GM12873 (cell line): ENCODE measurements at regions not wholly inside any gene's neighbourhood (a gene's known extent, or its start where the extent isn't known, plus 50 kb on each side); places are given as distances from the start of the nearest gene placed in this dataset.

Experiments used
- TF ChIP-seq, protein P1 (sequence below): IDR thresholded peaks from 2 replicates; pipeline ENCODE4 v1.5.1; 2012; ENCODE audit warnings: low read depth, mild to moderate bottlenecking, moderate library complexity, low read length, control low read depth; ENCODE audit not compliant: insufficient read depth; ENCODE audit errors: missing control alignments

DNA sequence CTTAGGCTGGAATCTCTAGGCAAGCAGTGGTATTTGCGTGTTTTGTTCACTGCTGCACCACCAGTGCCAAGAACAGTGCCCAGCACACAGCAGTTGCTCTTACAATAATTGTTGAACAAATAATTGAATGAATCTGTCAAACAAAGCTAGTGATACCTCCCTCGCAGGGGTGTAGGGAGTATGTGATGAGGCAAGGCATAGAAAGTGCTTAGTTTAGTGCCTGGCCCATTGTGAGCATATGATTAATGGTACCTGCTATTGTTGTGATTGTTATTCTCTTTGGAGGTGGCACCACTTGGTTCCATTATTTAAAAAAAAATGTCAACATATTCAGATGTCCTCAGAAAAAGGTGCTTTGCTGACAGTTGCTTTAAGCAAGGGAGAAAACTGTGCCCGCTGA, 210.1 kb upstream of the TBX3 start:
- TF ChIP-seq, protein P1, sequence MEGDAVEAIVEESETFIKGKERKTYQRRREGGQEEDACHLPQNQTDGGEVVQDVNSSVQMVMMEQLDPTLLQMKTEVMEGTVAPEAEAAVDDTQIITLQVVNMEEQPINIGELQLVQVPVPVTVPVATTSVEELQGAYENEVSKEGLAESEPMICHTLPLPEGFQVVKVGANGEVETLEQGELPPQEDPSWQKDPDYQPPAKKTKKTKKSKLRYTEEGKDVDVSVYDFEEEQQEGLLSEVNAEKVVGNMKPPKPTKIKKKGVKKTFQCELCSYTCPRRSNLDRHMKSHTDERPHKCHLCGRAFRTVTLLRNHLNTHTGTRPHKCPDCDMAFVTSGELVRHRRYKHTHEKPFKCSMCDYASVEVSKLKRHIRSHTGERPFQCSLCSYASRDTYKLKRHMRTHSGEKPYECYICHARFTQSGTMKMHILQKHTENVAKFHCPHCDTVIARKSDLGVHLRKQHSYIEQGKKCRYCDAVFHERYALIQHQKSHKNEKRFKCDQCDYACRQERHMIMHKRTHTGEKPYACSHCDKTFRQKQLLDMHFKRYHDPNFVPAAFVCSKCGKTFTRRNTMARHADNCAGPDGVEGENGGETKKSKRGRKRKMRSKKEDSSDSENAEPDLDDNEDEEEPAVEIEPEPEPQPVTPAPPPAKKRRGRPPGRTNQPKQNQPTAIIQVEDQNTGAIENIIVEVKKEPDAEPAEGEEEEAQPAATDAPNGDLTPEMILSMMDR: no peak

DNA sequence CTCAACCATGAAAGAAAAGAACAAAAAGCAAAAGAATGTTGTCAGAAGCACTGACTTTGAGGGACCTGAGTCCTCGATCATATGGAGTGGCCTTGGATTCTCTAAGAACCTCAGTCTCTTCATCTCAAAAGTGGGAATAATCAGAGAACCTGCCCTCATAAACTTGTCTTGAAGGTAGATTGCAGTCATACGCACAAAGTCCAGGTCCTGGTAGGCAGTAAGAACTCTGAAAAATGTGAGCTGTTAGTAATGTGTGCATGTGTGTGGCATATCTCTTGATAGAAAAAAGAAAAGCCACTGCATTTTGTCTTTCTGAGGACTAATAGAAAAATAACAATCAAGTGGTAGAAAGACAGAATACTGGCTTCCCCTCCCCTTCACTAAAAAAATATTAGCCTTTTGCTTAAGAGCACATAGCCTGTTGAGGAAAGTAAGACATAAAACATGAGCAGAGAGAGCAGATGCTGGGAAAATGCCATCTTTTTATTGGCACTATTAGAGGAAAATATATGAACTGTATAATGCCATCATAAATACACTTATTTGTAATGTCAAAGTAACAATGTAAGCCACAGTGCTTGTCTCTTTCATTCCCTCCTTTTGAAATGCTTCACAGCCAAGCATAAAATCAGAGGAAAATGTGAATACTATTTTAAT, 205.1 kb upstream of the TBX3 start:
- TF ChIP-seq, protein P1: no peak

DNA sequence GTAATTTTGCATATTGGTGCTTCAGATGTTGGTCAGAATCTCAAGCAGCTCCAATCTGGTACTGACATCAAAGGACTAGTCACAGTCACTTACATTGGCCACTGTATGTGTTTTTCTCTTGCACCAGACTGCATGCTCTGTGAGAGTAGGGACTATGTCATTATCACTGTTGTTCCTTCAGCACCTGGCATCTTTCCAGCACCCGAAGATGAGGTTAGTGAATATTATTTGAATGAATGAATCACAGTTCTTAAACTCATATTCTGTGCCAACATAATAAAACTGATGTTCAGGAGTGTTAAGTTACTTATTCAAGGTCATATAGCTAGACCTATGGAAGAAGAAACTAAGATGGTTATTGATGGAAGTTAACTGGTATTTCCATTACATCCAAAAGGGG, 204.5 kb upstream of the TBX3 start:
- TF ChIP-seq, protein P1: no peak

DNA sequence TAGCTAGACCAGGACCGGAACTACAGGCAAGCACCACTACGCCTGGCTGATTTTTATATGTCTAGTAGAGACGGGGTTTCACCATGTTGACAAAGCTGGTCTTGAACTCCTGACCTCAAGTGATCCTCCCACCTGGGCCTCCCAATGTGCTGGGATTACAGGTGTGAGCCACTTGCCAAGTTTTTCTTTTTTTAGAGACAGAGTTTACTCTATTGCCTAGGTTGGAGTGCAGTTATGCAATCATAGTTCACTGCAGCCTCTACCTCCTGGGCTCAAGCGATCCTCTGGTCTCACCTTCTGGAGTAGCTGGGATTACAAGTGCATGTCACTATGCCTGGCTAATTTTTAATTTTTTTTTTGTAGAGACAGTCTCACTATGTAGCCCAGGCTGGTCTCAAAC, 201.5 kb upstream of the TBX3 start:
- TF ChIP-seq, protein P1: no peak

DNA sequence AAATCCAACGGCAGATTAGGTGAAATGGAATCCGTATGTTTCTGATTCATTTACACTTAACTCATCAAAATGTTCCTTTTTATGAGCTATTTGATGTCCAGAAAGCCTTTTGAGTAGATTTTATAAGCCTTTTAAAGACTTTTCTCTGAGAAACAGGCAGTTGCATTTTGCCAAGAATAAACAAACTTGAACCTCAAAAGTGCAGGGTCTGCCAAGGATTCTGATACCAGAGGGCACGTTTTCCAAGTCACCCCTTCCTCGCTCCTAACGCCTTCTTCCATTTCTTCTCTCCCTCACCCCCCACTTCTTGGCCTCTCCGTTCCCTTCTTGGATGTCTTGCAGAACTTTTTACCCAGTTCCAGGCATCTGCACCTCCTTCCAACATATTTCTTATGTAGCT, 200.6 kb upstream of the TBX3 start:
- TF ChIP-seq, protein P1: no peak

DNA sequence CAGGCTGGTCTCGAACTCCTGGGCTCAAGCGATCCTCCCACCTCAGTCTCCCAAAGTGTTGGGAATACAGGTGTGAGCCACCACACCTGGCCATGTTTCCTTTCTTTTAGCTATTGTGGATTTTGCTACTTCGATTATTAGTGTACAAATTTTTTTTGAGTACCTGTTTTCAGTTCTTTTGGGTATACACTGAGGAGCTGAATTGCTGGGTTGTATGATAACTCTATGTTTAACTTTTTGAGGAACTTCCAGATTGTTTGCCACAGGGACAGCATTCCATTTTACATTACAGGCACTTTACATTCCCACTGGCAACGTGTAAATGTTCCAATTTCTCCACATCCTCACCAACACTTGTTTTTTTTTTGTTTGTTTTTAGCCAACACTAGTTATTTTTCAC, 198.1 kb upstream of the TBX3 start:
- TF ChIP-seq, protein P1: no peak

DNA sequence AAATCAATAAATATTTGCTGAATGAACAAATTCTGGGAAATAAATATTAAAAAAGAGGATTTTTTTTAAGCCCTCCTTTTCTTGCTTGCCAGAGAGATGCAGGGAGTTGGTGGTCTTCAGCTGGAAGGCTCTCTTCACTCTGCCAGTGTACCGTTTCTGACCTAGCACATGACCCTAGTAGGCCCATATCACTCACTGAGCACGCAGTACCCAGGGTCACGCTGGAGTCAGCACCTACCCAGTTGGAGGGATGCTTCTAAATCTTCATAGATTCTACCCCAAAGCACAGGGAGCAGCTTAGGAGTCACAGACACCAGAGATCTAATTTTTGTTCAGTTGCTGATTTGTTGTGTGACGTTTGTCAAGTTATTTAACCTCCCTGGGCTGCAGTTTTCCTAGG, 195.4 kb upstream of the TBX3 start:
- TF ChIP-seq, protein P1: no peak
